ENCODE measurements at regions not wholly inside any gene's neighbourhood (a gene's known extent, or its start where the extent isn't known, plus 50 kb on each side); places are given as distances from the start of the nearest gene placed in this dataset.

DNA sequence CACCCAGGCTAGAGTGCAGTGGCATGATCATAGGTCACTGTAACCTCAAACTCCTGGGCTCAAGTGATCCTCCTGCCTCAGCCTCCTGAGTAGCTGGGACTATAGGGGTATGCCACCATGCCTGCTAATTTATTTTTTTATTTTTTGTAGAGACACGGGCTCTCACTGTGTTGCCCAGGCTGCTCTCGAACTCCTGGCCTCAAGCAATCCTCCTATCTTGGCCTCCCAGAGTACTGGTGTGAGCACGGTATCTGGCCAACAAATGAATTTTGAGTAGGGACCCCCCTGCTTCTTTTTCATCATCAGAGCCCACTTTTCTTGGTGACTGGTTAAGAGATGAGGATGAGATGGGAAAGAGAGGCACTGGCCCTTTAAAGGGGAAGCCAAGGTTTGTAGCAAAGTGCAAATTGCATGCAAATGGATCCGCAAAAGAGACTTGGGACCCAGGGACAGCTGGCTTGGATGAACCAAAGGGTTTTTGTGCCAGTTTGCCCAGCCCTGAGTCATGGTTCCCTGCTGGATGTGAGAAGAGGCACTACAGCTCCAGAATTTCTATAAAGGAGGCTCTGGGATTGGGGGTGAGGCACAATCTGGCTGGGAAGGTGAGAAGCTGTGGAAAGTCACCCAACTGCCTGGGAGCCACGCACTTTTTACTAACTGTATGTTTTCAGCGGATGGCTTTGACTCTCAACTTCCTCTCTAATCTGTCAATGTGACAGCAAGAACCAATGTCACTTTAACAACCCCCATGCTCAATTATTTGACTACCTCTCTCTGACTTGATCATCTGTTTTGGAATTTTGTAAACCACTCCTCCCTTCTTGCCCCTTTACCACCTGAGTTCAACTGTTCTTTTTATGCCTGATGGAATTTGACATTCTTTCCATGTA is 58.7 kb upstream of the RNF24 start:
- Histone ChIP-seq H3K9ac (ENCODE audit: low read length) (no peak overlapping the region), H3K27ac (ENCODE audit: low read length) (no peak overlapping the region)

DNA sequence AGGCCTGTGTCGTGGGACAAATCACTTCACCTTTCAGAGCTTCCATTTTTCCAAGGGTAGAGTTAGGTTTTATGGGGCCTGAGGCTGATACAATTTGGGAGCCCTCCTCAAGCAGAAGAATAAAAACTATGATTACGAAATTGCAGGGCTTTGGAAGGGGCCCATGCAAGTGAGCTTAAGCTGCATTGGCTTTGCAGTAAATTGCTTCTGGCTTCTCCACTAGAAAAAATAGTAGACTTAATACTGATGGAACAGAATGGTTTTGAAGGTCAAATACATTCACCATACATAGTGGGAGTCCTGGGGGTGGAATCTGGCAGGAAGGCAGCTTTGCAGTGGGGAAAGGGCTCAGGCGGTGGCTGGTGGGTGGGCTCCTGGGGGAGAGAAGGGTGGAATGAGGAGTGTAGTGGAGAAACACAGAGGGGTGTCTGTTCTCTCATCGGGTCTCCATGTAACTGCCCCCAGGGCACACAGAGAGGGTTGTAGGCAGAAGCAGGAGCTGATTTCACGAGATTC is 55.9 kb upstream of the RNF24 start:
- no peak for DNase-seq

More for the DNA sequence above, 58.7 kb upstream of the RNF24 start:
- no peak overlapping the region for H2AFZ ChIP-seq (ENCODE audit: low read length)
- no peaks in the 10 kb centered on the region for H3K9me3 ChIP-seq (replicated peaks; ENCODE audit: insufficient read depth, low read length)
- no peaks in the 10 kb centered on the region for H3K79me2 ChIP-seq (ENCODE audit: low read length)
- H3K4me2 ChIP-seq (ENCODE audit: low read depth, low read length): no peak overlapping the region
- DNase-seq: no peak
- no peak overlapping the region for H3K4me3 ChIP-seq (ENCODE audit: low read length)
- no peaks in the 10 kb centered on the region for H3F3A ChIP-seq (ENCODE audit: insufficient read depth, low read length)
- H3K9me2 ChIP-seq (replicated peaks; ENCODE audit: insufficient read depth, low read length): no peaks in the 10 kb centered on the region
- peaks cover 7% of the 10 kb centered on the region for H3K4me1 ChIP-seq (ENCODE audit: low read length)
- TF ChIP-seq, protein P1, sequence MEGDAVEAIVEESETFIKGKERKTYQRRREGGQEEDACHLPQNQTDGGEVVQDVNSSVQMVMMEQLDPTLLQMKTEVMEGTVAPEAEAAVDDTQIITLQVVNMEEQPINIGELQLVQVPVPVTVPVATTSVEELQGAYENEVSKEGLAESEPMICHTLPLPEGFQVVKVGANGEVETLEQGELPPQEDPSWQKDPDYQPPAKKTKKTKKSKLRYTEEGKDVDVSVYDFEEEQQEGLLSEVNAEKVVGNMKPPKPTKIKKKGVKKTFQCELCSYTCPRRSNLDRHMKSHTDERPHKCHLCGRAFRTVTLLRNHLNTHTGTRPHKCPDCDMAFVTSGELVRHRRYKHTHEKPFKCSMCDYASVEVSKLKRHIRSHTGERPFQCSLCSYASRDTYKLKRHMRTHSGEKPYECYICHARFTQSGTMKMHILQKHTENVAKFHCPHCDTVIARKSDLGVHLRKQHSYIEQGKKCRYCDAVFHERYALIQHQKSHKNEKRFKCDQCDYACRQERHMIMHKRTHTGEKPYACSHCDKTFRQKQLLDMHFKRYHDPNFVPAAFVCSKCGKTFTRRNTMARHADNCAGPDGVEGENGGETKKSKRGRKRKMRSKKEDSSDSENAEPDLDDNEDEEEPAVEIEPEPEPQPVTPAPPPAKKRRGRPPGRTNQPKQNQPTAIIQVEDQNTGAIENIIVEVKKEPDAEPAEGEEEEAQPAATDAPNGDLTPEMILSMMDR (IDR thresholded peaks at IDR 0.05; ENCODE audit: low read length): no peak
- no peak for TF ChIP-seq EZH2 (optimal IDR thresholded peaks at IDR 0.05; ENCODE audit: low read depth, low read length)
- no peak for TF ChIP-seq EZH2phosphoT487 (IDR thresholded peaks at IDR 0.05; ENCODE audit: low read length)
- H3K36me3 ChIP-seq (replicated peaks; ENCODE audit: insufficient read depth, low read length): no peaks in the 10 kb centered on the region
- H4K20me1 ChIP-seq (ENCODE audit: insufficient read depth, low read length): no peaks in the 10 kb centered on the region
- no peaks in the 10 kb centered on the region for H3K27me3 ChIP-seq (replicated peaks; ENCODE audit: insufficient read depth, low read length)

DNA sequence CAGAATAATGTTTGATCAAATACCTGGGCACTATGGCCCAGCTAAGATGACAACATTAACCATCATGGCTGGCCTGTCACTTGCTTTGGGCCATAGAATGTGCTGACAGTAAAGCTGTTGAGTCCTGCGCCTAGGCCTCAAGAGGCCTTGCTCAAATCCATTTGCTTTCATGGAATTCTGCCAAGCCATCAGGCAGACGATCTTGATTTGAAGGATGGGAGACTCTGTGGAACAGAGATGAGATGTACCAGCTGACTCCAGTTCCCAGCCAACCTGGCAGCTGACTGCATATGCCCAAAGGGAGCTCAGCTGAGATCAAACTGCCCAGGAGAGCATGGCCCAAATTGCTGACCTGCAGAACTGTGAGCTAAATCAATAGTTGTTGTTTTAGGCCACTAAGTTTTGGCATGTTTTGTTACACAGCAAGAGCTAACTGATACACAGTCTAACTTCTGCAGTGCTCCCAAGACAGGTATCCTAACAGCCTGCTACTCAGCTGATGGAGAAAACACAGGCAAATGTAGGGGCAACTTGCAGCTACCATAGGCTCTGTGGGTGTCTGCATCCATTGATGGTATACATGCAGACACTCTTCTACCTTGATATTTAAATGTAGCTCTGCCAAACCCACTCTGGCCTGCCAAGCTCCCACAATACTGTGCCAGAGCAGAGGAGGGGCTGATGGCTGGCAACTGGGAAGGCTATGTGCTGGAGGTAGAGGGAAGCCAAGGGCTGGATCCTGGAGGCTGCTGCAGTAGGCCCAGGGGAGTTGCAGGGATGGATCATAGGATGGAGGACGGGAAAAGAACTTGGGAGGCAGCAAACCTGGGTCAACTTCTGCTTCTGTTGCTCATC is 55.2 kb upstream of the RNF24 start:
- H4K20me1 ChIP-seq (ENCODE audit: insufficient read depth, low read length): no peaks in the 10 kb centered on the region
- no peak for DNase-seq
- H3K9me2 ChIP-seq (replicated peaks; ENCODE audit: insufficient read depth, low read length): no peaks in the 10 kb centered on the region
- H3K4me1 ChIP-seq (ENCODE audit: low read length): no peaks in the 10 kb centered on the region
- no peak overlapping the region for H3K9ac ChIP-seq (ENCODE audit: low read length)
- no peak overlapping the region for H3K4me2 ChIP-seq (ENCODE audit: low read depth, low read length)
- H3K27me3 ChIP-seq (replicated peaks; ENCODE audit: insufficient read depth, low read length): no peaks in the 10 kb centered on the region
- H3K4me3 ChIP-seq (ENCODE audit: low read length): no peak overlapping the region
- TF ChIP-seq, protein P1 (IDR thresholded peaks at IDR 0.05; ENCODE audit: low read length): no peak
- TF ChIP-seq EZH2 (optimal IDR thresholded peaks at IDR 0.05; ENCODE audit: low read depth, low read length) (no peak), EZH2phosphoT487 (IDR thresholded peaks at IDR 0.05; ENCODE audit: low read length) (no peak)
- H3F3A ChIP-seq (ENCODE audit: insufficient read depth, low read length): no peaks in the 10 kb centered on the region
- H3K27ac ChIP-seq (ENCODE audit: low read length): no peak overlapping the region
- H2AFZ ChIP-seq (ENCODE audit: low read length): no peak overlapping the region
- H3K79me2 ChIP-seq (ENCODE audit: low read length): no peaks in the 10 kb centered on the region
- H3K9me3 ChIP-seq (replicated peaks; ENCODE audit: insufficient read depth, low read length): no peaks in the 10 kb centered on the region
- H3K36me3 ChIP-seq (replicated peaks; ENCODE audit: insufficient read depth, low read length): no peaks in the 10 kb centered on the region

More for the DNA sequence above, 55.9 kb upstream of the RNF24 start:
- Histone ChIP-seq H3K27me3 (replicated peaks; ENCODE audit: insufficient read depth, low read length) (no peaks in the 10 kb centered on the region), H3F3A (ENCODE audit: insufficient read depth, low read length) (no peaks in the 10 kb centered on the region), H3K9ac (ENCODE audit: low read length) (no peak overlapping the region), H3K9me3 (replicated peaks; ENCODE audit: insufficient read depth, low read length) (no peaks in the 10 kb centered on the region), H3K36me3 (replicated peaks; ENCODE audit: insufficient read depth, low read length) (no peaks in the 10 kb centered on the region), H3K27ac (ENCODE audit: low read length) (no peak overlapping the region), H2AFZ (ENCODE audit: low read length) (no peak overlapping the region), H3K79me2 (ENCODE audit: low read length) (no peaks in the 10 kb centered on the region), H3K4me3 (ENCODE audit: low read length) (no peak overlapping the region), H4K20me1 (ENCODE audit: insufficient read depth, low read length) (no peaks in the 10 kb centered on the region), H3K4me2 (ENCODE audit: low read depth, low read length) (no peak overlapping the region), H3K4me1 (ENCODE audit: low read length) (no peaks in the 10 kb centered on the region), H3K9me2 (replicated peaks; ENCODE audit: insufficient read depth, low read length) (no peaks in the 10 kb centered on the region)
- TF ChIP-seq, protein P1 (IDR thresholded peaks at IDR 0.05; ENCODE audit: low read length): no peak
- TF ChIP-seq EZH2phosphoT487 (IDR thresholded peaks at IDR 0.05; ENCODE audit: low read length) (no peak), EZH2 (optimal IDR thresholded peaks at IDR 0.05; ENCODE audit: low read depth, low read length) (no peak)

Data from MM.1S (cell line).